NCI-H2227 treated with DMSO at 0.1 percent for 48 hours (cell line): ENCODE measurements at regions not wholly inside any gene's neighbourhood (a gene's known extent, or its start where the extent isn't known, plus 50 kb on each side); places are given as distances from the start of the nearest gene placed in this dataset.

ENCODE experiments used
- DNase-seq: peaks from one replicate; lab custom pipeline; 2025; lab: John Stamatoyannopoulos, UW

DNA sequence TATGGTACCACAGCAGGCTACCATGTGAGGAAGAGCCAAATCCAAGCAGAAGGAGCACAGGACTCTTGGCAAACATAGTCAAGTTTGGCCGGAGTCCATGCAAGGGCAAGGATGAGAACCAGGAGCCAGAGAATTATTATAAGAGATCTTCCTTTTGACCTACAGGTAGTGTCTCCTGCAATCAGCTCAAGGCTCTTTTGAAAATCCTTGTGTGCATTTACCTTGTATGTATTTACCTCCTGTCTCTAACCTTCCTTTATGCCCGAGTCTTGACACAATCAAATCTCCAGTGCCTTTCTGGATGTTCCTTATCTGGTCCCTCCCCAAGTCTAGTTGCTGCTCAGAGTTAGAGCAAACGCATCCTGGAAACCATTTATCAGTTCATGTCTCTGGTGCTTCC lies 855.0 kb upstream of the CELF4 start:
- no peak for DNase-seq

DNA sequence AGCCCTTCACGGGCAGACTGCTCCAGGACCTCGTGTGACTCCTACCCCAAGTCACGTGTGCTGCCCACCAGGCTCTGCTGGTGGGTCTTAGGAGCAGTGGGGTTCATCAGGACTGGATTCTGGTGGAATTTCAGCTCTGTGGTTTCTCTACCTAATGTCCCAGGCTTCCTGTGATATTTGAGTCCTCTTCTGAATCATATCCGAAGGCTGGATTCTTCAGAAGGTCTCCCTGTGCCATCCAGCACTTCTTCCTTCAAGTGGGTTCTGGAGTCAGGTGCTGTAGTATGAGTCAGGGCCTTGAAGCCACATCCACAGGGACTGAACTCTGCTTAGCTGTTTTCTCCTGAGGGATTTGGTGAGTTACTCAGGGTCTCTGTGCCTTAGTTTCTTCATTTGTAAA lies 850.2 kb upstream of the CELF4 start:
- DNase-seq: no peak

DNA sequence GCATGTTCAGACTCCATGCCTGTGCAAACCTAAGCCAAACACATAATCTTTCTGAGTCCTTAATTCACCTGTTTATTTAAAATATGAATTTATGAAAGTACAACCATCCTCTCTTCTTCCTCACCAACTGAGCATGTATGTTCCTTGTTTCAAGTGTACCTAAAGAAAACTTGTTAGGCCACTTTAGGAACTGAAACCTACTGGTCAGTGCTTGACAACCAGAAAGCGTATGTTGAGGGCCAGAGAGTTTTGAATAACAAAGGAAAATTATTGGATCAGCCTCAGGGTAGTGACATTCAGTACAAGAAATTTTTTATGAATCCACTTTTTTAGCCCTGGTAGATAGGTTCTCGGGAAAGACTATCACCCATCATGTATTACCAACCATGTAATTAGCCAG lies 847.6 kb upstream of the CELF4 start:
- DNase-seq: no peak

DNA sequence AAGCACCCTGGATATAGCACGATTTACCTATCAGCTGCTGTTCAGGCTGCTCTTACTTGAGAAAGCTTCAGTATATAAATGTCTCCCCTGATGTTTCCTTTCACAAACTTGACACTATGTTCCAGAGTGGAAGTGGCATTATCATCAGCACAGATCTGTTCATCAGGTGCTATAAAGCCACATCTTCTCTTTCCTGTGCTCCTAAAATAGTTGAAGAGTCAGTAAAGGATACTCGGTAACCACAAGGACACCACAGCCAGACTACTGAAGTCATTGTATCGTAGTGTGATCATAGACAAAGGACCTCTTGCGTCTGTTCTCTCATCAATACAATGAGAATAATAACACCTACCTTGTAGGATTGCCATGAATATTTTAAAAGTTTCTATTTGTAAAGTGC lies 841.0 kb upstream of the CELF4 start:
- no peak for DNase-seq

DNA sequence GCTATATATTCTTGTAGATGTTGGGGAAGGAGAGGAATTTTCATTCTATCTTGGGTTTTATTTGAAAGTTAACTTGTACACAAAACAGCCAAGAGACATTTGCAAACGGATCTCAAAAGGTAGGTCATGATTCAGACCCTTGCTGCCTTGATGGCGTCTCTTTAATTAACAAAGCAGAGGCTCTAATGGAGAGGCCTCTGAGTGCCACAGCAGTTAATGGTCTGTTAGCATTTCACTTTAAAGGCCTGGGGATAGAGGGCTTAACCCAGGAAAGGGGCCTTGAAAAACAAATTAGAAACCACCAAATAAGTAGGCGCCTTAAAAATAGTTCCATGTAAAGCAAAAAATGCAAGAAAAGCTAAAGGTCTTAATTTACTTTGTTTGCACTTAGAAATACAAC lies 836.9 kb upstream of the CELF4 start:
- no peak for DNase-seq

DNA sequence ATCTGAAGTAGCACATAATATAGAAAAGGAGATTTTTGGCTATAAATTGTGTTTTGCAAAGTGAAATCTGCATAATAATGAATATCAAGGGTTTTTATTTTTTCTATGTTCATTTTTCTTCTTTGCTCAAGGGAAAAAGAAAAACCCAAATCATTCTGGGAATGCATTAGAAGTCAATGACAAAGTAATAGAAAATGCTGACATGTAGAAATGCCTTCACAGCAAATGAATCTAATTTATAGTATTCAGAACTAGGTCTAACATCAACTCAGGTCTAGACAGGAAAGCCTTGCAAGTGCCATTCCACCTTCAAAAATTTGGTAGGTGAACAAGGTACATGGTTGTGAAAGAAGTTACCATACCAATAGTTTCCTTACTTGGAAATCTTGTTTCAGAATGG lies 831.5 kb upstream of the CELF4 start:
- no peak for DNase-seq

DNA sequence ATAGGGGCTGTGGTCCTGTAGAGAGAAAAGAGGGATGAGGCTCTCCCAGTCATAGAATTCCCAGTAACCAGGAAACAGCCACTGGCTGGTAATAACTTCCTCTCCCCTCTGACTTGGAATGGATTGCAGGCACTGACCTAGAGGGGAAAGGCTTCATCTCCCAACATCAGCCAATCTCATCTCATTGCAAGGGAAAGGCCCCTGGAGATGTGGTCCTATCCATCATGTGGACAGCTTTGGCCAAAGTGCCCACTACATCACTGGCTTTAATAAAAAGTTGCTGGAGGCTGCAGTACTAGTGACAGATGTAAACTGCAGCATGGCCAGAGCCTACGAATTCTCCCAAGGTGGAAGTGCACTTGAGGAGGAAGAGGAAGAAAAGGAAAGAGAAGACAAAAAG lies 820.5 kb upstream of the CELF4 start:
- no peak for DNase-seq

DNA sequence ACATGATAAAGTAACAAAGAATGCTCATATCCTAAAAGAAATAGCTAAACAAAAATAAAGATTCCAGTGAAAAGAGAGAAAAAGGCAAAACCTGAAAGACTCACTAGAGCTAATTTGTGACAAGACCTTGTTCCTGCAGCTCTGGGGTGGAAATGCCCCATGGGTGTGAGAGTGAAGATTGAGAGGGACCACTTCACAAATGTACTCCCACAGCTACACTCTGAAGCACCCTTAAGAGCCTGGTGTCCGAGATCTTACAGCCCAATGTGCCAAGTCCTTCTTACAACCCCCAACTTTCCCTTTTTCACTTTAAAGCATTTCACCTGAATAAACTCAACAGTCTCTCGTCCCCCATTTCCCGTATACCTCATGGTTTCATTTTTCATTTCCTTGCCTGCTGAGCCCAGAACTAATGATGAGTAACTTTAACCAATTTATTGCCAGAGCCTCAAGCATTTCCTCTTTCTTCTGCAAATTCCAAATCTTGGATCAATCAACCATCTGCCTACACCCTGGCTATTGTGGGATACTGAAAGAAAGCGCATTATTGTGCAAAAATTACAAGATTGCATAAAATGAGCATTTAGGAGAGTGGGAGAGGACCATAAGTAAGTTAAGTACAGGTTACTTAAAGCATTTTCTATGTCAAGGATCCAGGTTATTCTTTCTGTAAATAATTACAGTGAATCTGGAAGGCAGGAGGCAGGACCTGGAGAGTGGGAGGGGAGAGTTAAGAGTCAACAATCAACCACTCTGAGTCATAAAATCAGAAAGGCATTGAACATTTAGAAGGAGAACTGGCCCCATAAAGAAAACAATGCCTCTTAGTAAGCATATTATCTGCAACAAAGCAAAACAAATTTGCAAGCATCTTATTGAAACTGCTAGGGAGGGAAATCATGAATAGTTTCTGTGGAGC lies 804.4 kb upstream of the CELF4 start:
- peak; percentile 97 for DNase-seq

DNA sequence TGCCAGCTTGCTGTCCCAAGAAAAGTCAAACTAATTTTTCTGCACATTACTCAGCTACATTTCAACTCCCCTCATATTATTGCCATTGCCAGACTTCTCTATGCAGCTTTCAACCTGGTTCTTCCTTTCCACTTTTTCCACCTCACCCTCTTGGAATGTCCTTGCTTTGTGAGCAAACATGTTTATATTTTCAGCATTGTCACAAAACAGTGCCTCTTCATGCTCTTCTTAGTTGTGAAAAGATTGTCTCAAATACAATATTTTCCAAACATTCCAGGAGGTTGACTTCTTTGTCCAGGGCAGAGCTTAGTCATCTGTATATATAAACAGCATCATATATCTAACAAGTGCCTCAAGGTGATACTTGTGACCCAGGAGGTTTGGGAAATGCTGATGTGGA lies 803.3 kb upstream of the CELF4 start:
- no peak for DNase-seq

DNA sequence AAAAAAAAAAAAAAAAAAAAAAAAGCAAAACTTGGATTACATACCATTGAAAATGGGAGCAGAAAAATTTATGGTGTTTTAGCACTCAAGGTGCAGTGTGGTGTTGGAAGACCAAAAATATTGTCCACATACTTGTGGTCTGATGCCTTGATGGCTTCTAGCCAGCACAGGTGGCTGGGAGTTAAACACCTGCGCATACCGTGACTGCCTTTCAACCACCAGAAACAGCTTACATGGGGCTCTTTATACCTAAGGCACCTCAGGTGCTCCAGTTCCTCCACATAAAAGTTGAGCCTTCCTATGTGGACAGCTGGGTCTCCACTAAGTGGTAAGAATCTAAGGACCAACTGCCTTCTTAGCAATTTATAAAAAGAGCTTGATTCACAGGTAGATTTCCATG lies 802.6 kb upstream of the CELF4 start:
- DNase-seq: no peak

DNA sequence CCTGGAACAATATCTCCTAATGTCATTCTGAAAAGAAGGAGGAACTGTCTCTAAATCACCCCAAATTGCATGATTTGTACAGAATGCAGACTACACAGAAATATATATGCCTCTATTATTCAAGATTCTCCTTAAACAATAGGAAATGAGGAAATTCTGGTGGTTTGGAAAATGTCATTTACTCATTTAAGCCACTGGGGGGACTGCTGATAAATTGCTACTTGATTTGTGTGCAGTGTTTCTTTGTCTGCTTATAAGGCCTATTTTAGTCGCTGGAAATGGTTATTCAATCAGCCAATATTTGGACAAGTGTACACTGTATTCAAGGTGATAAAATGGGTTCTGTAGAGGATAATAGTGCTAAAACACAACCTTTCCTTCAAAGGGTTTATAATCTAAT lies 801.9 kb upstream of the CELF4 start:
- no peak for DNase-seq

DNA sequence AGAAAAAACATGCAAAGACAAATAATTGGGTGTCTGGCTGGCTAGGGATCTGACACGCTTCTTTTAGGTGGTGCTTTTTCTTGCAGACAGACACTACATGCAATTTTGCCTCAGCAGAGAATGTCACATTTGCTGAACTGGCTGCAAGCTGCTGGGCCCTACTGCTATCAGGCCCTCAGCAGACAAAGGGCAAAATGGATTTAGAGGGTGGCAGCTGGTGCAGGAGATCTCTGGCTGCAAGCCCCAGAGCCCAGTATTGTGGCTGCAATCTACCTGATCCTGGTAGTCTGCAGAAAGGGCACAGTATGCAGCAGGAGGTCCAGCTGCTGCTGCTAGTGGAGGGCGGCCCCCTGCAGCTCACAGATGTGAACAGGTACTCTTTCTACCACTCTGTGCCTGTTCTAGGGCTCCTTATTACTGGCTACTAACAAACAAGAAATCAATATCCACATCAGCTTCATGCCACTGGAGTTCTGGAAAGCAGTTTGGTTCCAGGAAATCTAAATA lies 796.7 kb upstream of the CELF4 start:
- DNase-seq: peak; percentile 45

DNA sequence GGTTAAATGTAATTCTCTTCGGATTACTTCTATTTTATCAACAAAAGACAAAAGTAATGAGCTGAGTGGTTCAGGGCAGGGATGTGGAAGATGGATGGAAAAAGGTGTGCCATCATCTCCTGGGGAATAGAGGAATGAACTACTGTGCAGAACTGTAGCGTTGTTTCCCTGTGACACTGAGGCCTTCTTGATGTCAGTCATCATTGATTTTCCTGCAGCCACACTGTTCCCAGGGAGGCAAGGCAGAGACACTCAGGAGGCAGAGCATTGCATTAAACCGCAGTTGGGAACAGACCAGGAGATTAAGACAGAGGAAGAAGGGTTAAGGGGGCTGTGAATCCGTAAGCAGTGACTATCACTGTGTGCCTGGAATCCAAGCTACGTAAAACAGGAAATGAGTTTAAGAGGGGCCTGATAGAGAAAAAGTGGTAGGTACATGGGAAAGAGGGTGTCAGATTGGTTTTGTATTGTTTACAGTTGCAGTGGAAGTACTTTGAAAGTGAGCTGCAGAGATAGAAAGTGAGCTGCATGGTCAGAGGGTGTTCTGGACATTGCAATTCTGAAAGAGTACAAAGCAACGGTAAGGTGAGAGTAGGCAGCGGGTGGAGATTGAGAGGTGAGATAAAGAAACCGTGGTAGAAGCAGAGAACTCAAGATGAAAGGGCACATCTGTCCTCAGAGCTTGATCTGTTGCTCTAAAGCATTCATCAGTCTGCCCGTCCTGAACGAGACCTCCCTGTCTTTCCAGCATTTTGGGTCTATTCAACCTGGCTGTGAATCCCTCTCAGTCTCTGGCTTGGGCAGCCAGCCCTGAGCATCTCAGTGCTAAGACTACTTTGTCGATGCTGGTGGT lies 793.4 kb upstream of the CELF4 start:
- DNase-seq: no peak

DNA sequence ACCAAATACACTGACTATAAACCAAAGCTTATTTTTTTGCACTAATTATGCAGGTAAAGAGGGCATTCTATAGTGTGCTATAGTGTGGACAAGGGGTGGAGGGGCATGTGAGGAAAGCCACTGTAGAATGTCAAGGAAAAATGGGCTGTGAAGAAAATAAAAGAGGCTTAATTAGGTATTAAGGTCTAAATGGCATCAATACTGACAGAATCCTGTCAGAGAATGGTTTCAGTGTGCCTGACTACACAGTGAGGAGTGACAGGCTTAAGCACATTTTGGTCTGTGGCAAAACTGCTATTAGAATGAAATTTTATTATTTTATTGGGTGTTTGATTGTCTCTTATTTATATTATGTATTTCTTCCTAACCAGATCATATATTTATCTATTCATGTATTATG lies 787.6 kb upstream of the CELF4 start:
- no peak for DNase-seq

DNA sequence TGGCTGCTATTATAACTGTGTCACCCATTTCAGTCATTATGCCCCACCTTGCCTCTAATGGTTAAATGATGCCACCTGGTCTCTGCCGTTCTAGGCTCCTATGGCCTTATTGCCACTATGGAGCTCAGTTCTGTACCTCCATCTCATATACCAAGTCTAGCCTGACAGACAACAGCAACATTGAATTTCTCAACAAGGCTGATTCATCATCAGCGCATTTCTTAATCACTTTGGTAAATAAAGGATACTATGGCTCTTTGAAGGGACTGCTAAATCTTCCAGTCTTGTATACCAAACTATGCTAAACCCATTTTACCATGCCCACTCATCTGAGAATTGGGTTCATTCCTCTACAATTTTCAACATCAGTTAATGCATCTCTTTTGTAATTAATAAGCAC lies 784.5 kb upstream of the CELF4 start:
- no peak for DNase-seq

DNA sequence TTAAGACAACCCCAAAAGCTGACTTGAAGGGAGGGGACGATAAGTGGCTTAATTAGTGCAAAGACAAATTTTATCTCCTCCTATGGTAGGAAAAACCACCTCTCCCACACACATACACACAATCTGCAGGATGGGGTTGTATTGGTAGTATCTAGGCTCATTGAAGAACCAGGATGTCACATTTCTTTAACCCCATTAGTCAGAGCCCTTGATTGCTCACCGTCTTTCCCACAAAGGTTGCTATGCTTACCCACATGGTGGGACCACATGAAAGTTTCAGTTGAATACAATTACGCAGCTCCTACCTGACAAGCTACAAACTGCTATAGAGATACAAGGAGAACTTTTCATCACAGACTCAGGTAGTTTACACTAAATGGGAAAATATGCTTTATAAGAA lies 765.0 kb upstream of the CELF4 start:
- DNase-seq: no peak

DNA sequence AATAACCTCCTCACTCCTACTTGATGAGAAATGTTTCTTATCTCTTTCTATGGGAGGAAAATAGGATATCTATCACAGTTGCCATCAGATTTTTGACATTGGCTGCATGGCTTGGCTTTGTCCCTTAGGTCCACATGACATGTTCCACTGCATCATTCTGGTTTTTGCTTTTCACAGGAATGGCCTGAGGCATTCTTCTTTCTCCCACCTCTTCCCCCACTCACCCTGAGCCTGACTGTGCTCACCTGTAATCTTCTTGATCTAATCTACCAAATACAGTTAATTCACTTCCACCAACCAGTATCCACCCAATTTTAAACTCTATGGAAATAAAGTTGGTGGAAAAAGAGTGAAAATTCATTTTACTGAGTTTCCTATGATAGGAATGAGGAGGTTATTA lies 763.5 kb upstream of the CELF4 start:
- no peak for DNase-seq

DNA sequence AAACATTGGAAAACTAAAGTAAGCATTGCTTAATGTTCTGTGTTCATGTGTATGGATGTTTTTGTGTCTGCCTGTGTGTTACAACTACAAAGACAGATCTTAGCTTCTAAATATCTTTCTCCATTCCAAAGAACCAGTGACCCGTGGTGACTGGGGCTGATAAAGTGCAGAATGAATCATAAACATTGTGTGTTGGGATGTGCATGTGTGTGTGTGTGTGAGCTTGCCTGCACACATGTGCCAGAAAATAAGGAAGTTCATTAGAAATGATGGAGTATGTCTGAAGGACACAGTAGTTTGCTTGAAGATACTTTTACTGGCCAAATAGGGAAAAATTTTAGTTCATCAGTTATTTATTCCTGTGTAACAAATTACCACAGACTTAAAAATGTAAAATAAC lies 756.6 kb upstream of the CELF4 start:
- DNase-seq: no peak

DNA sequence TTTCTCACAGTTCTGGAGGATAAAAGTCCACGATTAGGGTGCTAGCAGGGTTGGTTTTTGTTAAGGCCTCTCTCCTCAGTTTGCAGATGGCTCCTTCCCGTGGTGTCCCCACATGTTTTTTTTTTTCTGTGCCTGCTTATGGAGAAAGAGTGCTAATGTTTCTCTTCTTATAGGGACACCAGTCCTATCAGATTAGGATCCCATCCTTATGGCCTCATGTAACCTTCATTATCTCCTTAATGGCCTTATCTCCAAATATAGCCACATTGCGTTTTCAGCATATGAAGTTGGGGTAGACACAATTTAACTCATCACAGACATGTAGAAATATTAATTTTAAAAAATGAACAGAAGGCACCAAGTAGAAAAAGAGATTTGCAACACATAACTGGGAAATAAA lies 755.7 kb upstream of the CELF4 start:
- DNase-seq: no peak

DNA sequence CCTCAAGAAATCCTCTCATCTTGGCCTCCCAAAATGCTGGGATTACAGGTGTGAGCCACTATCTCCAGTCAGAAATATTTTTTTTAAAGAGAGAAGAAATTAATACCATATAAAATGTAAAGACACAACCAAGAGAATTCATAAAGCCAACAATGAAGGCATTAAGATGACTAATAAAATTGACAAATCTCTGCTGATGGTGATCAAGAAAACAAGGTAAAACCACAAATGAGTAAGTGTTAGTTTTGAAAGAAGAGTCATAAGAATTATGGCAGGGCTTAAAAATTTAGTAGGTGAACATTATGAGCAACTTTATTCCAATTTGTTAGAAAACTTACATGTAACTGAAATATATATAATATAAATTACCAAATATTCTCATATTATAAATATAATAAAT lies 752.8 kb upstream of the CELF4 start:
- DNase-seq: no peak

DNA sequence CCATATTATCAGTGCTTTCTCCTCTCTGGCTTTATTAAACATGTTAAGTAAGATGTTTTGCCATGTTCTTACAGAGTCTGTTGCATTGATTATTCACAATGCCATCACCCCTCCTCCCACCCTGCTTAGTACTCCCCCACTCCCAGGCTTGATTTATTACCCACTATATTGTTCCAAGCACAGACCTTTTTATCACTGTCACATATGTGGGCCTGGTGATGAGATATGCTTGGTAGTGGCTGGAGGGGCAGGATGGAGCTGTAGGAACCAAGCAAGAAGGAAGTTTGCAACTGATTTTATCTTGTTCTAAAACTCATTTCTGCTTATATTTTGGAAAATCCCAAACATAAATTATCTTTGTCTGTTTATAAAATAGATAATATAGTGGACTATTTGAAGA lies 748.2 kb upstream of the CELF4 start:
- no peak for DNase-seq

DNA sequence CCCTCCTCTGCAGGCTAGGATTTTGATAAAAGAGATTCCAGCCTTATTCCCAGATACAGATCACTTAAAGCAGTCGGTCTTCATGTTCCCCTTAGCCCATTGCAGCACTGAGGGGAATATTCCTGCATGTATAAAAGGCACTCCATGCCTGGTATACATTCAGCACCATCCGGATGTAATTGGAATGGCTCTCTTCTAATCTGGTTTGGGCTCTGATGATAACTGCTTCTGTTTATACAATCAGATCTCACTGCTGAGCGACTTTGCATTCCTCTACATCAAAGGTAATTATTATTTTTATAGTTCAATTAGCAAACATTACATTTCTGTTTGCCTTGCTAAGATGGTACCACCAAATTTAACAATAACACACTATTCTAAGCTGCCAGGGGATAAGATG lies 746.9 kb upstream of the CELF4 start:
- no peak for DNase-seq

DNA sequence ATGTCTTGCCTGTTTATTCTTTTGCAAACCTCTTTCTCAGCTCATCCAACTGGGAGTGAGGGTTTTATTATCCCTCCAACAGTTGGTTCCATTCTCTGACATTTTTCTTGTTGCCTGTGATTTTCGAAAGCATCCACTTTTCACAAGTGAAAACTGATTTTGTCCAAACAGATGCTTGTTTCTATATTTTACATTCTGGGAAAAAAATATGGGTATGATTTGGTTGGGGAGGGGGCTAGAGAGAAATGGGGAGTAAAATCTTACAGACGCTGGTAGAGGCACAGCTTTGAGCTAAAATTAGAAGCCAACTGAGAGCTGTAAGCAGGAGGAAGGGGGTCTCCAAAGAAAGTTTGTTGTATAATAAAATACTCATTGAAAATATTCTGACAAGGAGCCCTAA lies 745.3 kb upstream of the CELF4 start:
- DNase-seq: no peak
